ENCODE measurements at regions not wholly inside any gene's neighbourhood (a gene's known extent, or its start where the extent isn't known, plus 50 kb on each side); places are given as distances from the start of the nearest gene placed in this dataset.

DNA sequence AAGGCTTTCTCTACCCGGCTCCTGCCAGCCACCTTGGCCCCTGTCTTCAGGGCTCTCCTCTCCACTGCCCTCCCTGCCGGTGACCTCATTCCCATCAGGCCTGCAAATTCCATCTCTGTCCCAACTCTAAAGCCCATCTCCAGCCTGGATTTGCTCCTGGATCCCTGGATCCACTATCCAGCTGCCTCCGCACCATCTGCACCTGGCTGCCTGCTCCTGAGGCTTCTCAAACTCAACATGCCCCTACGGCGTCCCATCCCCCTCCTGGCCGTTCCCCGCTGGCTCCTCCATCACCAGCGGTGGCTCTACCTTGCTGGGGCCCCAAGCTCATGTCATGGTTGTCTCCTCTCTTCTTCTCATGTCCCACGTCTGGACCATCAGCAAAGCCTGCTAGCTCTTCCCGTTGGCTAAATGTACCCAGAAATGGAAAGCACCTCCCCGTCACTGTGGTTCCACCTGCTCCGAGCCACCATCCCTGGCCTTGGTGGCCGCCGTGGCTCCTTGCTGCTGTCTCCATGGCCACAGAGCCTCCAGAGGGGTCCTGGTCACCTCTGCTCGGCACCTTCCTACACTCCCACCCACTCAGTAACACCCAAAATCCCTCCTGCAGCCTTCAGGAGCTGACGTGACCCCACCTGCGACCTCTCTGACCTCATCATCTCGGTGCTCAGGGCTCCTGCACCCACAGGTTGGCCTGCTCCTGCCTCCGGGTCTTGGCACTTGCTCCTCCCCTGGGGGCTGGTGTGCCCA, 58.5 kb downstream of the ADRA2C start:
- TF ChIP-seq CTCF (conservative IDR thresholded peaks at IDR 0.05; ENCODE audit: low read length) (no peak), EZH2phosphoT487 (IDR thresholded peaks at IDR 0.05; ENCODE audit: borderline replicate concordance, low read depth, low read length) (no peak)

All from OCI-LY7 (cell line).